DND-41 (cell line): ENCODE measurements at regions not wholly inside any gene's neighbourhood (a gene's known extent, or its start where the extent isn't known, plus 50 kb on each side); places are given as distances from the start of the nearest gene placed in this dataset.

Source experiments
- ATAC-seq: fragments of 200-7000 bp; cut with Tn5 transposase; 3 replicates; pipeline ENCODE4 v1.9.1; 2021; ENCODE audit warnings: low read depth; ENCODE audit not compliant: insufficient read depth
- DNase-seq: peaks from one replicate; pipeline ENCODE4 v3.0.0-alpha.2; 2020
- H2AFZ ChIP-seq: 2 replicates; pipeline ENCODE4 v1.6.0; 2012; ENCODE audit warnings: low read depth, low read length
- H3K27ac ChIP-seq: 2 replicates; pipeline ENCODE4 v1.5.1; 2012; ENCODE audit warnings: low read length, inconsistent platforms
- H3K27me3 ChIP-seq: fragments of 200-600 bp; sonication (generic); 2 replicates; pipeline ENCODE4 v1.6.0; 2012; ENCODE audit warnings: low read length, mild to moderate bottlenecking, inconsistent platforms; ENCODE audit not compliant: insufficient read depth, poor library complexity
- H3K36me3 ChIP-seq: 2 replicates; pipeline ENCODE4 v1.5.1; 2012; ENCODE audit warnings: low read length, inconsistent platforms; ENCODE audit not compliant: insufficient read depth
- H3K4me1 ChIP-seq: 2 replicates; pipeline ENCODE4 v1.5.1; 2012; ENCODE audit warnings: mild to moderate bottlenecking, low read length; ENCODE audit not compliant: insufficient read depth
- H3K4me2 ChIP-seq: 2 replicates; pipeline ENCODE4 v1.6.0; 2012; ENCODE audit warnings: mild to moderate bottlenecking, moderate library complexity, low read length, inconsistent platforms; ENCODE audit not compliant: insufficient read depth
- H3K4me3 ChIP-seq, 2 experiments: fragments of 200-600 bp in 1 of 2; shearing (Covaris generic) in 1 of 2; 2 replicates each; pipeline ENCODE4 v1.5.1; 2012 to 2016; ENCODE audit warnings: inconsistent platforms in 2 of 2, low read length in 2 of 2, mild to moderate bottlenecking in 2 of 2, low read depth in 1 of 2, moderate library complexity in 1 of 2
- H3K79me2 ChIP-seq: 2 replicates; pipeline ENCODE4 v1.6.0; 2012; ENCODE audit warnings: low read length, inconsistent platforms; ENCODE audit not compliant: insufficient read depth
- H3K9ac ChIP-seq: 2 replicates; pipeline ENCODE4 v1.6.0; 2012; ENCODE audit warnings: low read depth, mild to moderate bottlenecking, inconsistent platforms, low read length, moderate library complexity
- H3K9me3 ChIP-seq: 2 replicates; pipeline ENCODE4 v1.5.1; 2012; ENCODE audit warnings: low read length, moderate library complexity, mild to moderate bottlenecking, inconsistent platforms; ENCODE audit not compliant: insufficient read depth, severe bottlenecking
- H4K20me1 ChIP-seq: 2 replicates; pipeline ENCODE4 v1.6.0; 2012; ENCODE audit warnings: low read length; ENCODE audit not compliant: insufficient read depth
- EZH2 ChIP-seq: IDR thresholded peaks from 3 replicates; pipeline ENCODE4 v1.6.1; 2012; ENCODE audit warnings: borderline replicate concordance, low read depth, mild to moderate bottlenecking, moderate library complexity, low read length, inconsistent platforms; ENCODE audit not compliant: severe bottlenecking
- TF ChIP-seq, protein P1 (sequence below): IDR thresholded peaks from 2 replicates; pipeline ENCODE4 v1.5.1; 2012; ENCODE audit warnings: borderline replicate concordance, low read length, moderate library complexity, mild to moderate bottlenecking; ENCODE audit not compliant: poor library complexity, severe bottlenecking; ENCODE audit errors: extremely low read depth

GRCh38 chr5:42887575-42887974 lies 75.9 kb upstream of the SELENOP start:
- no peaks in the 10 kb centered on the region for H3K36me3 ChIP-seq
- H3K27me3 ChIP-seq: peaks cover 6% of the 10 kb centered on the region
- no peak overlapping the region for H2AFZ ChIP-seq
- H3K27ac ChIP-seq: no peak overlapping the region
- no peak overlapping the region for H3K9ac ChIP-seq
- no peaks in the 10 kb centered on the region for H3K9me3 ChIP-seq
- DNase-seq: no peak
- no peaks in the 10 kb centered on the region for H3K4me1 ChIP-seq
- H3K79me2 ChIP-seq: no peaks in the 10 kb centered on the region
- ATAC-seq: no peak
- no peak for TF ChIP-seq EZH2
- TF ChIP-seq, protein P1, sequence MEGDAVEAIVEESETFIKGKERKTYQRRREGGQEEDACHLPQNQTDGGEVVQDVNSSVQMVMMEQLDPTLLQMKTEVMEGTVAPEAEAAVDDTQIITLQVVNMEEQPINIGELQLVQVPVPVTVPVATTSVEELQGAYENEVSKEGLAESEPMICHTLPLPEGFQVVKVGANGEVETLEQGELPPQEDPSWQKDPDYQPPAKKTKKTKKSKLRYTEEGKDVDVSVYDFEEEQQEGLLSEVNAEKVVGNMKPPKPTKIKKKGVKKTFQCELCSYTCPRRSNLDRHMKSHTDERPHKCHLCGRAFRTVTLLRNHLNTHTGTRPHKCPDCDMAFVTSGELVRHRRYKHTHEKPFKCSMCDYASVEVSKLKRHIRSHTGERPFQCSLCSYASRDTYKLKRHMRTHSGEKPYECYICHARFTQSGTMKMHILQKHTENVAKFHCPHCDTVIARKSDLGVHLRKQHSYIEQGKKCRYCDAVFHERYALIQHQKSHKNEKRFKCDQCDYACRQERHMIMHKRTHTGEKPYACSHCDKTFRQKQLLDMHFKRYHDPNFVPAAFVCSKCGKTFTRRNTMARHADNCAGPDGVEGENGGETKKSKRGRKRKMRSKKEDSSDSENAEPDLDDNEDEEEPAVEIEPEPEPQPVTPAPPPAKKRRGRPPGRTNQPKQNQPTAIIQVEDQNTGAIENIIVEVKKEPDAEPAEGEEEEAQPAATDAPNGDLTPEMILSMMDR: no peak
- H3K4me3 ChIP-seq: no peak overlapping the region
- no peaks in the 10 kb centered on the region for H4K20me1 ChIP-seq
- H3K4me2 ChIP-seq: no peak overlapping the region

GRCh38 chr5:42887097-42887496 lies 75.4 kb upstream of the SELENOP start:
- no peaks in the 10 kb centered on the region for H3K79me2 ChIP-seq
- no peak overlapping the region for H3K9ac ChIP-seq
- ATAC-seq: no peak
- DNase-seq: no peak
- H3K9me3 ChIP-seq: no peaks in the 10 kb centered on the region
- H3K27me3 ChIP-seq: peaks cover 6% of the 10 kb centered on the region
- H3K27ac ChIP-seq: no peak overlapping the region
- no peak overlapping the region for H3K4me2 ChIP-seq
- no peaks in the 10 kb centered on the region for H3K4me1 ChIP-seq
- TF ChIP-seq, protein P1: no peak
- TF ChIP-seq EZH2: no peak
- no peak overlapping the region for H2AFZ ChIP-seq
- H3K4me3 ChIP-seq: no peak overlapping the region
- no peaks in the 10 kb centered on the region for H3K36me3 ChIP-seq
- no peaks in the 10 kb centered on the region for H4K20me1 ChIP-seq

DNA sequence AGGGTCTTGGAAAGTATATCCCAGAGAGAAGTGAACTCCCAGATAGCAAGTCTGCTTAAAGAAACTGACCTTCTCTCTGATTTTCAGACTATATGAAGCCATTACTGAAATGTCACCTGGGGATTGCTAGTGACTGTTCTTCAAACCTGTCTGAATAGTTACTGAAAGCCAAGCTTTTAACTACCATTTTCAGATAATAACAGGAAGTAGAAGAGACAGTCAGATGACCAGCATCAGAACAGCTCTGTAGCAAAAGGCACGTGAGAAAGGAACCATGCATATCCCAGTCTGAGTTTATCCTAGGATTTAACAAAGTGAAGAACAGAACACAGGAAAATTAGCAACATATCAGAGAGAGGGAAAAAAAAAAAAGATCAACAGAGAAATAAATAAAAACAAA lies 74.9 kb upstream of the SELENOP start:
- H3K4me1 ChIP-seq: no peaks in the 10 kb centered on the region
- no peaks in the 10 kb centered on the region for H3K36me3 ChIP-seq
- H3K9ac ChIP-seq: no peak overlapping the region
- TF ChIP-seq EZH2: no peak
- TF ChIP-seq, protein P1: no peak
- no peaks in the 10 kb centered on the region for H3K79me2 ChIP-seq
- ATAC-seq (no peak), DNase-seq (no peak)
- no peak overlapping the region for H3K27ac ChIP-seq
- no peak overlapping the region for H3K4me3 ChIP-seq
- no peaks in the 10 kb centered on the region for H3K9me3 ChIP-seq
- no peaks in the 10 kb centered on the region for H4K20me1 ChIP-seq
- H3K27me3 ChIP-seq: peaks cover 6% of the 10 kb centered on the region
- no peak overlapping the region for H3K4me2 ChIP-seq
- H2AFZ ChIP-seq: no peak overlapping the region

DNA sequence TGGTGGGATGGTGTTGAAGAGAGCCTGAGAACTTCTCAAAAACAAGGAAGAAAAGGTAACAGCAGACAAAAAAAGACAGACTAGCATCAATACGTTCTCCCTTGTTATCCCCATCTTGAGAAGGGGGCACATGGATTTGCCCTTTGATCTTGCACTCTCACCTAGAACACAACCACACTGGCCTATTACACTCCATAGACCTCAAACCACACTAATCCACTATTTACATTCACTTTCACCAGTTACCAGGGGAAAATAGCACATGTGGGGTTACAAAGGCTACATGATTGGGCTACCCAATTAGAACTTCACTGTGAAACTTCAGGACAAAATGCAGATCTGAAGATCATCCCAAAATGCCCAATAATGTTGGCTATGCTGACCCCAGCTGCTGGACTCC lies 72.6 kb upstream of the SELENOP start:
- peaks cover 11% of the 10 kb centered on the region for H3K27me3 ChIP-seq
- no peaks in the 10 kb centered on the region for H3K9me3 ChIP-seq
- H3K4me1 ChIP-seq: no peaks in the 10 kb centered on the region
- no peak overlapping the region for H3K4me3 ChIP-seq
- H3K79me2 ChIP-seq: no peaks in the 10 kb centered on the region
- ATAC-seq: peak; percentile 57; the same call in 1 of the 3 replicates
- no peaks in the 10 kb centered on the region for H4K20me1 ChIP-seq
- no peak overlapping the region for H3K27ac ChIP-seq
- no peaks in the 10 kb centered on the region for H3K36me3 ChIP-seq
- H2AFZ ChIP-seq: no peak overlapping the region
- DNase-seq: no peak
- no peak overlapping the region for H3K4me2 ChIP-seq
- no peak for TF ChIP-seq EZH2
- TF ChIP-seq, protein P1: no peak
- no peak overlapping the region for H3K9ac ChIP-seq
